ENCODE measurements at regions not wholly inside any gene's neighbourhood (a gene's known extent, or its start where the extent isn't known, plus 50 kb on each side); places are given as distances from the start of the nearest gene placed in this dataset.

GRCh38 chr5:27403243-27403882, 365.0 kb upstream of the CDH9 start:
- DNase-seq (ENCODE audit: low spot score): no peak

- no peak for DNase-seq (ENCODE audit: low spot score)
These were observed 364.4 kb upstream of the CDH9 start for GRCh38 chr5:27402828-27403227.

GRCh38 chr5:27396998-27397397, 358.6 kb upstream of the CDH9 start:
- no peak for DNase-seq (ENCODE audit: low spot score)

GRCh38 chr5:27392716-27393115, 354.3 kb upstream of the CDH9 start:
- DNase-seq (ENCODE audit: low spot score): no peak

GRCh38 chr5:27389696-27390095, 351.3 kb upstream of the CDH9 start:
- no peak for DNase-seq (ENCODE audit: low spot score)

- no peak for DNase-seq (ENCODE audit: low spot score)
These were observed 350.4 kb upstream of the CDH9 start for GRCh38 chr5:27388755-27389154.

- DNase-seq (ENCODE audit: low spot score): no peak
These were observed 349.2 kb upstream of the CDH9 start for GRCh38 chr5:27387535-27388073.

GRCh38 chr5:27381686-27382085, 343.3 kb upstream of the CDH9 start:
- no peak for DNase-seq (ENCODE audit: low spot score)

- DNase-seq (ENCODE audit: low spot score): no peak
These were observed 339.2 kb upstream of the CDH9 start for GRCh38 chr5:27377626-27378025.

- DNase-seq (ENCODE audit: low spot score): no peak
These were observed 315.6 kb upstream of the CDH9 start for GRCh38 chr5:27353970-27354369.

- DNase-seq (ENCODE audit: low spot score): no peak
These were observed 315.2 kb upstream of the CDH9 start for GRCh38 chr5:27353540-27353939.

- DNase-seq (ENCODE audit: low spot score): no peak
These were observed 303.0 kb upstream of the CDH9 start for GRCh38 chr5:27341342-27341741.

GRCh38 chr5:27336817-27337216, 298.4 kb upstream of the CDH9 start:
- no peak for DNase-seq (ENCODE audit: low spot score)

- DNase-seq (ENCODE audit: low spot score): no peak
These were observed 290.1 kb upstream of the CDH9 start for GRCh38 chr5:27328480-27328879.

GRCh38 chr5:27325513-27325912, 287.1 kb upstream of the CDH9 start:
- no peak for DNase-seq (ENCODE audit: low spot score)

- no peak for DNase-seq (ENCODE audit: low spot score)
These were observed 280.3 kb upstream of the CDH9 start for GRCh38 chr5:27318701-27319100.

- no peak for DNase-seq (ENCODE audit: low spot score)
These were observed 277.9 kb upstream of the CDH9 start for GRCh38 chr5:27316271-27316650.

GRCh38 chr5:27315363-27316270, 277.2 kb upstream of the CDH9 start:
- no peak for DNase-seq (ENCODE audit: low spot score)

GRCh38 chr5:27313549-27313948, 275.2 kb upstream of the CDH9 start:
- DNase-seq (ENCODE audit: low spot score): no peak

GRCh38 chr5:27312291-27312893, 274.0 kb upstream of the CDH9 start:
- DNase-seq (ENCODE audit: low spot score): no peak

- no peak for DNase-seq (ENCODE audit: low spot score)
These were observed 273.2 kb upstream of the CDH9 start for GRCh38 chr5:27311544-27311943.

GRCh38 chr5:27308153-27308552, 269.8 kb upstream of the CDH9 start:
- DNase-seq (ENCODE audit: low spot score): no peak

- DNase-seq (ENCODE audit: low spot score): no peak
These were observed 251.8 kb upstream of the CDH9 start for GRCh38 chr5:27290172-27290571.

Data from cerebellar cortex (tissue), 1 donor.